ENCODE measurements at regions not wholly inside any gene's neighbourhood (a gene's known extent, or its start where the extent isn't known, plus 50 kb on each side); places are given as distances from the start of the nearest gene placed in this dataset.

DNA sequence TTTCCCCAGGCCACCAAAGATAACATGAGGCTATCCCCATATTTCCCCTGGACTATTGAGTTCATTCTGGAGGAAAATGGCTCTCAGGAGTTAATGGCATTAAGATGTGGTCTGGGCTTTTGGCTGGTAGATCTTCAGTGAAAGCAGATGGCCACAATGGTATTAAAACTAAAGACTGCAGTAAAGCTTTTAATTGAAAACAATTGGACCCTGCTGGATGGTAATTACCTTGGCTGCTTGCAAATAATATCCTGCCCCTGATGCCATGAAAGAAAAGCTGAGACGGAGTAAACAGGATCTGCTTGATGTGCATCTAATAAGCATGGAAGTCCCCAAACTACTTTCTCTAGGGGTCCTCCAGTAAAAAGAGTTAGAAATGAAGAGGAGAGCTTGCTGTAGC is 255.8 kb downstream of the QKI start:
- no peak for DNase-seq (ENCODE audit: low read depth)

DNA sequence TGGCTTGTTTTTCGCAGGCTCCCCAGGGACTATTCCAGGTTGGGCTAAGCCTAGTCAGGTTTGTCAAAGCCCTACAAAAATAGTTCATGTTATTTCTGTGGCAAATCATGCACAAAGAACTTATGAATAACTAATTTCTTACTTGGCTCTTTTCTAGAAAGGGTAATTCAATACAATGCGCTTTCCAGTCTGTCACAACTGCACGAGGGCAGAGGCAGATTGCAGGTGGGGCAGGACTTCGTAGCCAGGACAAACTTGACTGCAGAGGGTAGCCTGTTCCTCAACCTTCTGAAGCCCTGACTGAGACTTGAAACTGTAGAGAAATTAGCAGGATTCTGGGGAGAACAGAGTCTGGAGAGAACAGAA is 253.5 kb downstream of the QKI start:
- no peak for DNase-seq (ENCODE audit: low read depth)

DNA sequence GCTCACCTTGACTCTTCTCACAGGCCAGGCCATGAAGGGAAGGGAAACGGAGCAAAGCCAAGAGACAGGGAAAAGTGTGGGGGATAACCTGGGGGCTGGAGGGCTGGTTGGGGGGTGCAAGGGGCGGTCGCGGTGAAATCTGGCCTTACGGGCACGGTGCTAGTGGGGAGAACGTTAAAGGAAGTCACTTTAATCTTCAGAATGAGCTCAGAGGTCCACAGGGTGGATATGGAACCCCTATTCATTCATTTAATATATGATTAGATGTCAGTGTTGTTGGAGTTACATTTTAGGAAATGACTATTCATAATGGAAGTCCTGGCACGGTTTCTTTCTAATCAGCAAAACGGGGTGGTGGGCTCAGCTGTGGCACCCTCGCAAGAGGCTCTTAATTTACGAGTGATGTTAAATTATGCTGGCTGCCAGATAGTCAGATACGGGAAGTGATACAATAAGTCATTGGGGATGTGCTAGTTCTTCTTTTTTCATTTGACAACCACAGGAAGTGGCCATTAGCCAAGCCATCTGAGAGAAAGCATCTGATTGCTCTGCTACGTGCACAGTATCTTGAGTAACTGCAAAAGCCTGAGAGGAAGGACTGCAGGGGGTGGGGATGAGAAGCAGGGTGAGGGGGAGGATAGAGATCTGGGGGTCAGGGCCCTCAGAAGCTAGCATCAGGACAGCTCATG is 253.0 kb downstream of the QKI start:
- DNase-seq (ENCODE audit: low read depth), result peak; percentile 47

DNA sequence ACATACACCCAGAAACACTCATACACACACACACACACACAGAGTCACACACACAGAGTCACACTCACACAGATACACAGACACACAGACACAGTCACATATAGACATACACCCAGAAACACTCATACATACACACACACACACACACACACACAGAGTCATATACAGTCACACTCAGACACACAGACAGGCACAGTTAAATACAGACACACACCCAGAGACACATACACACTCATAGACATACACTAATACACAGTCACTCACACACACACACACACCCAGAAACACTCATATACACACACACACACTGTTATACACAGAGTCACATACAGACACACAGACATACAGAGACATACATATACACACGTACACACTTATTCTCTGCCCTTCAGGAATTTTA is 250.9 kb downstream of the QKI start:
- DNase-seq (ENCODE audit: low read depth), result no peak

DNA sequence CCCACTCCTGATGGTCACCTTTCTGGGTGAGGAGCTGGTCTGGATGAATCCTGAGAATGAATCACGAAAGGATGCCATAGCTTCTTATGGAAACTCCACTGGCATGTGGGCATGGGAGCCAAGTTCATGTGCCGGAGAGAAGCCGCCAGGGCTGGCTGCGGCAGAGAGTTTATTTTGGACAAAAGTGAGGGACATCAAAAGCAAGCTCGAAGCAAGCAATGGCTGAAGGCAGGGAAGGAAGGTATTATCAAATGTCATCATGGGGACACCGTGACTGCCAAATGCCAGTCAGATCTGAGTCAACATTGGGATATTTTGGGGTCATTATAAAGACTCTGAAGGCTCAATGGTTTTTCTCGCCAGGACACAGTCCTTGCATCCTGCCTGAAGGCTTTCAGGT is 249.1 kb downstream of the QKI start:
- no peak for DNase-seq (ENCODE audit: low read depth)

DNA sequence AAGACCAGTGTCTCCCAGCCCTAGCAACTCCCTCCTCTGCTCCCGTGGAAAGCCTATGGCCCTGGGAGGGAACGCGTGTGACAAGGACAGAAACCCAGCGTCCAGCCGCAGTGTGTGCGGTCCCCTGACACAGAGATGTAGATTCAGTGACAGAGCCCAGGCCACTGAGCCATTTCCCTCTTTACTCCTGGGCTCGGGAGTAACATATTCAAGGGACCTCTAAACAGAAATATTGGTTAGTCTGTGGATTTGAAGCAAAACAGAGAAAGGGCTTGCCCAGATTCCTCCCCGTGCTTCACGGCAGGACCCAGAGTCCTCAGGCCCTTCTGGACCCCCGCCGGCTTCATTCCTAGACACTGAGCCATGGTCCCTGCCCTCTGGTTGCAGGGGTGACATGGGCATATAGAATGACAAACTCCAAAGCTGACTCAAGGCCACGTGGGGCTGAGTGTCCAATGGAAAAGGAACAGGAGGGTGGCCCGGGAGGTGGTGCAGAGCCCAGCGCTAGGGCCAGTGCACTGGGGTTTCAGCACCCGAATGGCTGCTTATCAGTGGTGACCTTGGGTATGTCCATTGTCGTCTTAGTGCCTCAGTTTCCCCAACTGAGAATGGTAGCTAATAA is 248.2 kb downstream of the QKI start:
- peak; percentile 55 for DNase-seq (ENCODE audit: low read depth)

DNA sequence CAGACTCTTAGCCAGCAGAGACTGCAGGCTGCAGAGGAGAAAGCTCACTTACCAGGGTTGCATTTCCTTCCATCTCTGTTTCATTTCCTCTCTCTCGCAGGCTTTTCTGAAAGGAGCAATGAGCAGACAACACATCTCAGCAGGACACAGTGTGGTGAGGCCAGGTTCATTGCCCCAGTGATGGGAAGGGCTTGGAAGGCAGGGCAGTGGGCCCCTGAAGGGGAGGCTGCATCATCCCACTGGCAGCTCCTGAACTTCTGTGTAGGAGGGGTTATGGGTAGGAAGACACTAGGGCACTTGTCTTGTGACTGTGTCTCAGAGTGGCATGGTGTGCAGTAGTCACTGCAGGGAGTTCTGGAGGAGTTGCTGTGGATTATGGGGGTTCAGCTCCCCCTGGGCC is 246.8 kb downstream of the QKI start:
- no peak for DNase-seq (ENCODE audit: low read depth)

DNA sequence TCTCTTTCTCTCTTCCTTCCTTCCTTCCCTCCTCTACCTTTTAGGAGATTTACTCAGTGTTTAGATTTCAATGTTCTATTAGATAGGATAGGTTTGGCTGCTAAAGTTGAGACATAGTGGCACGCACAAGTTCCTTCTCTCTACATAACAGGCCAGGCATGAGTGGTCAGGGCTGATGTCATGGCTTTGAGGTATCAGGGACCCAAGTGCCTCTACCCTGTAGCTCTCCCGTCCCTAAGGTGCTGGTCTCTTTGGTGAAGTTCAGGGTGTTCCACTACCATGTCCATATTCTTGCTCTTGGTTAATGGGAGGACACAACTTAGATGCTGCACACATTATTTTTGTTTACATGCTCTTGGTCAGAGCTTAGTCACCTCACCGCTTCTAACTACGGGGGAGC is 245.3 kb downstream of the QKI start:
- no peak for DNase-seq (ENCODE audit: low read depth)

DNA sequence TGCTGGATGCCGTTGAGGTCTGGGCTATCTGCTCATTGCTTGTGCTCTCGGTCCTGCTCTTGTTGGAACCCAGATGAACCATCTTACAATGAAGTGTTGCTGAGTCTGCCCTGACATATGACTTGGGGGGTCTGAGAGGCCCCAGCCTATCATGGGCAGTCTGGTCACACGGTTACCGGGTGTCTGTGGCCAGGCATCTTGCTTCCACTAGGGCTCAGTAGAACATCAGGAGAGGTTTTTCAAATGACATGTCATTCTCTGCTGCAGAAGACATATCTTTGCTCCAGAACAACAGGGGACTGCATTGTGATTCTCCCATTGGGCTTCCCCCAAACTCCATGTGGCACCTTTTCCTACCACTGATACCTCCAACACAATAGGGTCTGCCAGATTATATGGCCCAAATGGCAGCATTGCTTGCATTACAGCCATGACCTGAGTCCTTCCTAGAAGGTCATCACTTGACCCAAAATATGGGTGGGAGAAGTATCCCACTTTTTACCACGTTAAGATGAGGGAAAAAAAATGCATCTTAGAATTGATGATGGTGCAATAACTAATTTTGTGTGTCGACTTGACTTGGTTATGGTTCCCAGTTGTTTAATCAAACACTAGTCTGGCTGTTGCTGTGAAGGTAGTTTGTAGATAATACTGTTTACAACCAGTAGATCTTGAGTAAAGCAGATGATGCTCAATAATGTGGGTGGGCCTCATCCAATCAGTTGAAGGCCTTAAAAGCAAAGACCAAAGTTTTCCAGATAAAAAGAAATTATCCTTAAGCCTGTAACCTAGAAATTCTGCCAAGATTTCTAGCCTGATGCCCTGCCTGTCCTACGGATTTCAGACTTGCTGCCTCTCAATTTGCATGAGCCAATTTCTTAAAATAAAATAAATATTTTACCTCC is 241.0 kb downstream of the QKI start:
- DNase-seq (ENCODE audit: low read depth), result no peak

DNA sequence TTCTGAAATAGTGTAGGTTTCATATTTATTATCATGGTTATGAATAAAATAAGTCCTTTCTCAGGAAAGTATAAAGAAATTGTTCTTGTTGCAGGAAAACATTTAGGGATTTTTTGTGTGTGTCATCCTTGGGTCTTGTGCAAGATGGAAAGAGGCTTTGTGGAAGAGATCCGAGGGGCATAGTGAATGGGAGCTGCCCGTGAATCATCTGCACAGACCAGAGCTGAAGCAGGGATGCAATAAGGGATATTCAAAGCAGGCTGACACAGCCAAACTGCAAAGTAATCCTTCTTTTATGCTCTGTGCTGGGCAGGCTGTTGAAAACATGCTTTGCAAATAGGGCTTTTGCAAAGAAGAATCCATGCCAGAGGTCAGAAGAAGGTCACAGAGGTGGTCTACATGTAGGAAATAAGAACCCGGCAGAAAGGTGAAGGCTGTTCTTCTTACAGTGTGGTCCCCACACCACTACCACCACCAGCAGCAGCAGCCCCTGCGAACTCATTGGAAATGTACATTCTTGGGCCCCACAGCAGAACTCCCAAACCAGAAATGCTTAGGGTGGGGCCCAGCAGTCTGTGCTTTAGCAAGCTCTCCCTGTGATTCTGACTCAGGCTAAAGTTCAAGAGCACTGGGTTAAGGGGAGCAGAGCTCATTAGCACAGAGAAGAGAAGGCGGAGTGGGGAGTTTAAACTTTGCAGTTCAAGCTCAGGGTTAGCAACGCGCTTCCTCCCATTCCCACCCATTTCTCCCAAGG is 237.6 kb downstream of the QKI start:
- DNase-seq (ENCODE audit: low read depth), result no peak

DNA sequence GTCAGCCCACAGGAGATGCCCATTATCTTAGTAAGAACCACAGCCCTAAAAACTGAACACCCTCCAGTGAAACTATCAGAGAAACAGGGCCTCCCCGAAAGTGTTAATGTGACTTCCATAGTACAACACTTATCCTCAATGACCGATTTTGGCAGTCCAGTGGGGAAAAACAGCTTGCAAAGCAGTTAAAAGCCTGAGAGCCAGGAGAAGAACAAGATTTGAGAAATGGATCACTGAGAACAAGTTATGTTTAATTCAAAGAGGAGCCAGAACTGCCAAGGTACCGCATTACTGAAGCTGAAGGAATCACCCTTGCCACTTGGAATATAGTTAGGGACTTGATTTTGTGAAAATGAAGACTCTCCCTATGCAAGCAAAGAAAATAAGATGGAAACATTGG is 236.9 kb downstream of the QKI start:
- no peak for DNase-seq (ENCODE audit: low read depth)

DNA sequence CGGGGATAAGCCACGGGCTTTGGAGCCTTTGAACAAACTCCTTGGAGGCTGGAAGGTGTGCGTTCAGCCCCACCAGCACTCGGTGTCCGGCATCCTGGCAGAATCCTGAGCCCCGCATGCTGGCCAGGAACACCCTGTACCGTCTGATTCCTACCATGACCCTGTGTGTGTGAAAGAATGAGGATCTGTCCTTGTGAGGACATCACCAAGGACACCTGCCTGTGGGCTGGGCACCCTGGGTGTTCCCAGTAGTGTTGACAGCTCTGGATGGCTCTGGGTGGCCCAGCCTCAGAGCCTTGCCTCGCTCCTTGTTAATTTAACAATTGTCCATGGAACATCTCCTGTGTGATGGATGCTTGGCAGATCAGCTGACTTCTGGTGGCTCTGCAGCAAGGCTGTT is 234.3 kb downstream of the QKI start:
- no peak for DNase-seq (ENCODE audit: low read depth)

DNA sequence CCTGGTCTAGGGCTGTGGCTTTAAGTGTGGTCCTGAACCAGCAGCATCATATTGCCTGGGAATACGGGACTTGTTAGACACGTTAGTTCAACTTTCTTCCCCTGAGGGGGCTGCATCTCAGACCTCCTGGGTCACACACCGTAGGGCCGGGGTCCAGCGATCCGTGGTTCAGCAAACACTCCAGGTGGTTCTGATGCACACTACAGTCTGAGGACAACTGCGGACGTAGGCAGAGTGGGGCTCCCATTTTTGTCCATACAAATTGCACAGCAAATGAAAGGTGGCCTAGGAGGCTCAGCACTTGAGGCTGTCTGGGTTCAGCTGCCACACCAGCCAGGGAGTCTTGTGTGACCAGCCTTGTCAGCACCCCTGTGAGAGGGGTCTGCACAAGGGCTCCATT is 233.1 kb downstream of the QKI start:
- no peak for DNase-seq (ENCODE audit: low read depth)

DNA sequence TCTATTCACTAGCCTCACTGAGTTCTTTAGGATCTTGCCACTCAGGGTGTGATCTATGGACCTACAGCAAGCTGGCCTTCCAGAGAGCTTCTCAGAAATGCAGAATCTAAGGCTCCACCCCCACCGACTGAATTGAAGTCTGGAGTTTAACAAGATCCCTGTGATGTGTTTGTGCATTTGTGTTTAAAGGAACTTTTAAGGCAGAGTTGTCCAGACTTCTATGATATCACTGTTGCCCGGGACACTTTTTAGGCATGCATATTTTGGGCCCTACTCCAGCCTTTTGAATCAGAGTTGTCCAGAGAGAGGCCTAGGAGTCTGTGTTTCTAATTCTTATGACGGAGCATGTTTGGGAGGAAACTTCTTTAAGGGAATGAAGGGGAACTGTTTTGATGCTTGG is 232.3 kb downstream of the QKI start:
- DNase-seq (ENCODE audit: low read depth), result no peak

DNA sequence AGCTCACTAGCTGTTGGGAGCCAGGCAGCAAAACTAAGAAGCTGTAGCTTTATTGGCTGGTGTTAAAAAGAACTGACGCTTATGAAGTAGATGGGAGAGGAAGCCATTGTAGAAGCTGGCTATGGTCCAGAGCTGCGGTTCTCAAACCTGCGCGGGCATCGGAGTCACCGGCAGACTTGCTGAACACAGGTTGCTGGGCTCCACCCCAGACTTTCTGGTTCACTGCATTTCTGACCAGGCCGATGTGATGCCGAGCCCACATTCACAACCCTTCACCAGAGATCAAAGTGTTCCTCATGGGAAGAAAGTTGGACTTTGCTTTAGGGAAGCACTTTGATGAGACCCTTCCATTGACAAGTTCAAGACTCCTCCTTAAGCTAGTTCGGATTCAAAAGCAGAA is 231.6 kb downstream of the QKI start:
- DNase-seq (ENCODE audit: low read depth), result peak; percentile 49

DNA sequence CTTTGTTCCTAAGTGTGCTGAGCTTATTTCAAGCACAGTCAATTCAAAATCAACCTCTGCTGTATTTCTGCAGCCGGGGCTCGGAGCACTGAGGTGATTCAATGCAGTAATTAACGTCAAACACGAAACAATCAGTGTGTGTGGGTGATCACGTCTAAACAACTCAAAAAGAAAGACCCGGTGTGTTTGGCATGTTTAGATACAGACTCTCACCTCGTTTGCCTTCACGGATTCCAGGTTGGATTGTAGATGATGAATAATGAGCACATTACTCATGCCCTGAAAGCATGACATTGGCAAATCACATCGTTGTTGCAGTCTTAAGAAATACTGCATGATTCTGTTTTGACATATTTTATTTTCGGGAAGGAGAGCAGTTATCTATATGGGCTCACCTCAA is 231.0 kb downstream of the QKI start:
- no peak for DNase-seq (ENCODE audit: low read depth)

DNA sequence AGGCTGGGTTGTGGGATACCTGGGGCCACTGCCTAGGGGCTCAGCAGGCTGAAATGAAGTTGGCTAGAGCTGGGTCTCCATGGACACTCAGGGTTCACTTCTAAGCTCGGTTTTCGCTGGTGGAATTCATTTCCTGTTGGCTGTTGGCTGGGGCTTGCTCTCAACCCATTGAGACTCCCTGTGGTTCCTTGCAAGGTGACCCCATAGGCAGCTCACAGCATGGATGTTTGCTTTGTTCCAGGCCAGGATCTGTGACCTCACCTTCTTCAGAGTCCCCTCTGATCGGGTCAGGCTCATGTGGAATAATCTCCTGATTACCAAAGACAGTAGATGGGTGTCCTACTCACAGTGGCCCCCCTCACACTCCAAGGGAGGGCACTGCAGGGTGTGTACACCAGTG is 229.3 kb downstream of the QKI start:
- DNase-seq (ENCODE audit: low read depth), result no peak

DNA sequence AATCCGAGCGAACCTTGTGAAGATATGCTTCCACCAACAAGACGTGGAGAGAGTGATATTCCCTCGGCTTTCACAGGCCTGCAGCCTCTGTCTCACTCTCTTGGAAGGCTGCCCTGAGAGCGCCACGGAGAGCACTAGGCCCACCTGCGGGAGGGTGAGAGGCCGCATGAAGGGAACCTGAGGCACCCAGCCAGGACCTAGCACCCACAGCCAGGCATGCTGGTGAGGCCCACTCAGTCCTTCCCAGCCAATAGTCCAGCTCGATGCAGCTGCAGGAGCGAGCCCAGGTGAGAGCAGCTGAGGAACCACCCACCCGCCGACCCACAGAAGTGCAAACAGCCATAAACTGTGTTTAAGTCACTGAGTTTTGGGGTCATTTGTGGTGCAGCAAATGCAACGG is 227.2 kb downstream of the QKI start:
- no peak for DNase-seq (ENCODE audit: low read depth)

DNA sequence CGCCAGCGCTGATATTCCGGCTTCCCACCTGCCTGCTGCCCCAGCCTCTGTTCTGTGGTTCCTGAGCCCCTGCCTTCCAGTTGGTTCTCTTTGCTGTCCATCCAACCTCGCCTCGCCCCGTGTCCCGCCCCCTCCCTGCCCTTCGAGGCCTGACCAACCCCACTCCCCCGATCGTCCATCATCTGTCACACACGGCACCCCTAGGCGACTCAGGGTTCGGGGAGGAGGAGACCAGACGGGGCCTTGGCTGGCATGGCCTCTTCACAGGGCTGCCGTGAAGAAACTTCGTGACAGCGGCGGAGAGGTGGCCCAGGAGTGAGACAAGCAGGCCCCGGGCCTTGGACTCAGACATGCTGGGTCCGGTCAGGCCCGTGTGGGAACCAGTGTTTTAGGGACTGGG is 226.1 kb downstream of the QKI start:
- DNase-seq (ENCODE audit: low read depth), result no peak

DNA sequence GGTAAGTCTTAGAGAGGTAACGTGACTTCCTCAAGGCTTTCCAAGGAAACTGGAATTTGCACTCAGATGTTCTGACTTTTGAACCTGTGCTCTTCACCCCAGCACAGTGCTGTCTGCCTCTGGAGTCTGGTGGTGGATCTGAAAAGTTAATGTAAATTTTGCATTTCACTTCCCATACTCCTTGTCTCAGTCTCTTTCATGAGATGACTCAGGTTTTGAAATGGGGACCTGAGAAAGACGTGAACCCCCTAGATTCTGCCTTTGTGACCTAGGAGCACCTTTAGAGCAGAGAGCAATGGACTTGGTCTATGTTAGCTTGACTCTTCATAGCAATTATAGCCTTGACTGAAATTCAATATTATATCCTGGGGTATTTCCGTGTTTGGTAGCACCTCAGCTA is 223.0 kb downstream of the QKI start:
- DNase-seq (ENCODE audit: low read depth), result no peak

DNA sequence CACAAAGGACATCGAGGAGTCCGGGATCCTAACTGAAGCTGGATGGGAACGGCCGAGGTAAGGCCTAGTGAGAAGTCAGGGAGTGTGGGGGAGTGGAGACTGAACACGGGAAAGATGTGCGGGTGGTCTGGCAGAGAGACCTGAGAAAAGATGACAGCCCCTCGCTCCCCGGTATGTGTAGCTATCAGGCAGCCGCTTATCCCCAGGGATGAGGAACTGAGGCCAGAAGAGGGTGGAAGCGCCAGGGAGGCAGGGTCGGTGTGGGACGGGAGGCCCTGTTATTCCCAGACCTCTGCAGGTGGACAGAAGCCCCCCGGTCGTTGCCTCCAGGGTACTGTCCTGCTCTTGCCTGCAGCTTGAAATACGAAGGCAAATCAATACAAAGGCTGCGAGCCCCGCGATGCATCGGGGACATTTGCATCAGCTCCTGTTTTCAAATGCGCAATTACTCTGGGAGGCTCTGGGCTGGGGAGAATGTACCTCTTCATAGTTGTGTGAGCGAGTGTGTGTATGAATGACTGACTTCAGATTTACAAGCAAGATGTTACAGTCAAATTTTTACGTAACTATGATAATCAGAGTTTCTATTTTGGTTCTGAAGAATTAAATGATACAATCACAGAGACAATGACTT is 221.3 kb downstream of the QKI start:
- no peak for DNase-seq (ENCODE audit: low read depth)

DNA sequence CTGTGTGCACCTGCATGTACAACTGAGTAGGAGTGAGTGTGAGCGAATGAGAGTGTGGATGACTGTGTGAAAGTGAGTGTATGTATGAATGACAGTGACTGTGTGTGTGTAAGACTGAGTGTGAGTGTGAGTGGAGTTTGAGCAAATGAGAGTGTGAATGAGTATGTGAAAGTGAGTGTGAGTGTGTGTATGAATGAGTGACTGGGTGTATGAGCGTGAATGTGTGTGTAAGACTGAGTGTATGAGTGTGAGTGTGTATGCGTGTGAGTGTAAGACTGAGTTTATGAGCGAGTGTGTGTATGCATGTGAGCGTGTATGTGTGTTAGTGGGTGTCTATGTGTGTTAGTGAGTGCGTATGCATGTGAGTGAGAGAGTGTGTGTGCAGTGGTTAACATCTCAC is 220.8 kb downstream of the QKI start:
- DNase-seq (ENCODE audit: low read depth), result no peak

All from Daoy (cell line).